HG03280 (cell line): ENCODE measurements at regions not wholly inside any gene's neighbourhood (a gene's known extent, or its start where the extent isn't known, plus 50 kb on each side); places are given as distances from the start of the nearest gene placed in this dataset.

ENCODE experiments used
- ATAC-seq: cut with Tn5 transposase; IDR thresholded peaks from one replicate; pipeline ENCODE4 v1.9.1; 2021; ENCODE audit warnings: mild to moderate bottlenecking, moderate library complexity; ENCODE audit not compliant: unreplicated experiment

- ATAC-seq, result no peak
These were observed 131.7 kb upstream of the COL21A1 start for GRCh38 chr6:56378966-56379585.

GRCh38 chr6:56378507-56378906 lies 131.1 kb upstream of the COL21A1 start:
- no peak for ATAC-seq

- ATAC-seq, result no peak
These were observed 129.9 kb upstream of the COL21A1 start for GRCh38 chr6:56377295-56377694.

GRCh38 chr6:56375806-56376205 lies 128.4 kb upstream of the COL21A1 start:
- ATAC-seq, result no peak

GRCh38 chr6:56374841-56375369 lies 127.5 kb upstream of the COL21A1 start:
- ATAC-seq, result no peak

GRCh38 chr6:56372406-56372995 lies 125.1 kb upstream of the COL21A1 start:
- ATAC-seq, result no peak

GRCh38 chr6:56370561-56371211 lies 123.3 kb upstream of the COL21A1 start:
- peak; percentile 60 for ATAC-seq

GRCh38 chr6:56370127-56370540 lies 122.8 kb upstream of the COL21A1 start:
- no peak for ATAC-seq

GRCh38 chr6:56368491-56368890 lies 121.1 kb upstream of the COL21A1 start:
- ATAC-seq, result no peak

- ATAC-seq, result no peak
These were observed 118.9 kb upstream of the COL21A1 start for GRCh38 chr6:56366141-56366852.

- no peak for ATAC-seq
These were observed 117.5 kb upstream of the COL21A1 start for GRCh38 chr6:56364827-56365339.

- no peak for ATAC-seq
These were observed 117.0 kb upstream of the COL21A1 start for GRCh38 chr6:56364431-56364826.

- ATAC-seq, result no peak
These were observed 116.5 kb upstream of the COL21A1 start for GRCh38 chr6:56363796-56364430.

GRCh38 chr6:56361812-56362211 lies 114.4 kb upstream of the COL21A1 start:
- ATAC-seq, result no peak

GRCh38 chr6:56359201-56359899 lies 112.0 kb upstream of the COL21A1 start:
- ATAC-seq, result peak; percentile 73

- ATAC-seq, result peak; percentile 70
These were observed 110.4 kb upstream of the COL21A1 start for GRCh38 chr6:56357616-56358373.

GRCh38 chr6:56356426-56356825 lies 109.0 kb upstream of the COL21A1 start:
- no peak for ATAC-seq

GRCh38 chr6:56353860-56354259 lies 106.5 kb upstream of the COL21A1 start:
- ATAC-seq, result no peak

GRCh38 chr6:56350628-56351260 lies 103.4 kb upstream of the COL21A1 start:
- ATAC-seq, result no peak
